Fibroblast of skin of left biceps (primary cell): ENCODE measurements at regions not wholly inside any gene's neighbourhood (a gene's known extent, or its start where the extent isn't known, plus 50 kb on each side); places are given as distances from the start of the nearest gene placed in this dataset.
"Not testable (repeated sequence)": the region's sequence is repeated elsewhere in the genome, so short reads cannot be mapped to it uniquely, and the experiment has no call there.

ENCODE experiments used
- DNase-seq, 2 experiments: peaks; one replicate each; pipeline ENCODE4 v3.0.0-alpha.2; 2013; ENCODE audit warnings: low read depth in 2 of 2

GRCh38 chr6:15956205-15957106 is 172.4 kb upstream of the MYLIP start:
- DNase-seq: no peak

- no peak for DNase-seq
Measured at GRCh38 chr6:15955484-15955883, 173.4 kb upstream of the MYLIP start.

DNA sequence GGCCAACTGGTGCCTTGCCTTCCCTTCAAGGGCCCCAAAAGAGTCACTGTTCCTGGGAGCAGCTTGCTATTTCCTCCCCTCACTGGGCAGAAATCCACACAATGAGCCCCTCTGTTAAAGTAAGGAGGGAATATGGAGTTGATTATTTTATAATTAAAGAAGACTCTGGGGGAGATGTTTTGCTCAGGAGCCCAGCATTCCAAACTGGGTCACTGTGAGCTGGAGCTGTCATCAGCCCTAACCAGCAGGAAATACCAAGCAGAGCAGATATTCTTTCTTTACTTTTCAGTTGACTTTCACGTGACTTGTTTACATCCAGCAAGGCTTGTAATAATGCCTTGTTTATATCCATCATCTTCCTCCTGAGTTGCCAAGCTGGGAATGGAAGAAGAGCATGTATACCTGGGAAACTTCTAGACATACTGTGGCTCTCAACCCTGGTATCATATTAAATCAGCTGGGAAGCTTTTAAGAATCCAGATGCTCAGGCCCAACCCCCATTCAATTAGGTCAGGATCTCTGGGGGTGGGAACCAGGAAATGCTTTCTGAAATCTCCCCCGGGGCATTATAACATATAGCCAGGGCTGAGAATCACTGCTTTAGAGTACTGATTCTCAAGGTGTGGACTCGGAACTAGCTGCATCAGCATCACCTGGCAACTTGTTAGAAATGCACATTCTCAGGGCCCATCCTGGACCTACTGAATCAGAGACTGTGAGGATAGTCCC is 175.6 kb upstream of the MYLIP start:
- DNase-seq: peak; percentile 83 to 86

DNA sequence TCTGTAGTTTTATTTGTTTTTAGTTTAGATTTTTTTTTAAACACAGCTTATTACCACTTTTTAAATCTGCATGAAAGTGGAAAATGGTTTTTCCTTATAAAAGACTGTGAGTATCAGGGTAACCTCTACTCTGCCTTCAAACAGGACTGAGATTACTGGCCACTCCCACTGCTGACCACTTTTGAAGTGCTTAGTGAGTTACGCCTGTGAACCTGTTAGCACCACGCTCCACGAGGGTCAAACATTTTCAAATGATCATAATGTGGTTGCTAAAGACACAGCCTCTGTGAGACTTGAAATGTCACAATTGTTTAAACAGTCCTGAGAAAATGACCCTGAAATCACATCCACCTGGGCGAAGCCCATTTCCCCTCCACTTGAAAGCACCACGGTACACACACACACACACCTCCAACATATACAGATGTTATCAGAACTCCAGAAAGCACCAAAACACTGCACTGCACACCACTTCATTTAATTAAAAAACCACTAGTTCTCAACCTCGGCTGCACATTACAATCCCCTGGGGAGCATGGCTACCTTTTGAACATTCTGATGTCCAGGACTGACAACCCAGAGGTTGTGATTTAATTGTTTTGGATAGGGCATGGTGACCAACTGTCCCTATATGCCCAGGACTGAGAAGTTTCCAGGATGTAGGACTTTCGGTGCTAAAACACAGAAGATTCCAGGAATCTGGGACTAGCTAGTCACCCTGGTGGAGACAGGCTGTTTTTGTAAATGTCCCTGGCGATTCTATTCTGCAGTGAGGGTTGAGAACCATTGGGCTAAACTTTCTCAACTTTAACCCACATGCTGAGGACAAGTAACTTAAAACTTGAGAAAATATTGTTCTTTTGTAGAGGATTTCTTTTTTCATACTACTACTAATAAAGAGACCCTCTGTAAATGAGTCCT is 176.4 kb upstream of the MYLIP start:
- DNase-seq: no peak

- no peak for DNase-seq
Measured at GRCh38 chr6:15950962-15951569, 177.8 kb upstream of the MYLIP start.

DNA sequence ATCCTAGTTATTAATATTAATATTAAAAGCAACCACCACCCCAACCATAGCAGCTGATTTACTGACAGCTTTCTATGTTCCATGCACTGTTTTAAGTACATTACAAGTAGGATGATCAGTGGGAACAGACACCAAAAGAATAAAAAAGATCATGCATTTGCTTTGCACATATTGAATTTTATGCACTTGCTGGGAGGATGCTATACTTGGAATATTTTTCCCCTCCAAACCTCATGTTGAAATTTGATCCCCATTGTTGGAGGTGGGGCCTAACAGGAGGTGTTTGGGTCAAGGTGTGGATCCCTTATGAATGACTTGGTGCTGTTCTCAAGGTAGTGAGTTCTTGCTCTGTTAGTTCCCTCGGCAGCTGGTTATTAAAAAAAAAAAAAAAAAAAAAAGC is 178.9 kb upstream of the MYLIP start:
- DNase-seq: no peak

- no peak for DNase-seq
Measured at GRCh38 chr6:15948930-15949900, 179.7 kb upstream of the MYLIP start.

DNA sequence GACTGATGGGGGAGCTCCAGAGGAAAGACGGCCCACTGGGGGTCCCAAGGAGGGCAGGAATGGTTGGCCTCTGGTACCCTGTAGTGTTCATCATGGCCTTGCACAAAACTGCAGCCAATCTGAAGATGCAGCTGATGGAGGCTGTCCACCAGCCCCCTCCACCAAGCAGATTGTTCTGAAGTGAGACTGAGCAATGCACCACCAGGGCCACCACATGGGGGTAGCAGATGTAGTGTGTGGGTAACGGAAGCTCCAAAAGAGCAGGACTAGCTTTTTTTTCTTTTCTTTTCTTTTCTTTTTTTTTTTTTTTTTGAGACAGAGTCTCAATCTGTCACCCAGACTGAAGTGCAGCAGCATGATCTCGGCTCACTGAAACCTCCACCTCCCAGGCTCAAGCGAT is 181.0 kb upstream of the MYLIP start:
- DNase-seq: no peak

DNA sequence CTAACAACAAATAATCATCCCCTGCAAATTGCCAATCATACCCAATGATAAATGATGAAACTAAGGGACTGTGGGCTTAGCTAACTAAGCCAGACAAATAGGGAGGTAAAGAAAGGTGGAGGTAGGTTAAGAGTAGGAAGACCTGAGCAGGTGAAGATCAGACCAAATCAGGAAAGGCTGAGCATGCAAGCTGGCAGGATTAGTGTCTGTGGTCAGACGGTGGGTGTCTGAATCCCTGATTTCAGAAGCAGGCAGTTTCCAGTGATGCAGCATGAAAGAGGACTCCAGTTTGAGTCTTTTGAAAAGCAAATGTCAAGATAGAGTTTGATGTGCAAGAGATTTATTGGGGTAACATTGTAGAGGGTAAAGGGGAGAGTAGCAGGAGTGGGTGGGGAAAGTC is 181.4 kb upstream of the MYLIP start:
- no peak for DNase-seq

- DNase-seq: no peak
Measured at GRCh38 chr6:15946701-15947385, 182.0 kb upstream of the MYLIP start.

DNA sequence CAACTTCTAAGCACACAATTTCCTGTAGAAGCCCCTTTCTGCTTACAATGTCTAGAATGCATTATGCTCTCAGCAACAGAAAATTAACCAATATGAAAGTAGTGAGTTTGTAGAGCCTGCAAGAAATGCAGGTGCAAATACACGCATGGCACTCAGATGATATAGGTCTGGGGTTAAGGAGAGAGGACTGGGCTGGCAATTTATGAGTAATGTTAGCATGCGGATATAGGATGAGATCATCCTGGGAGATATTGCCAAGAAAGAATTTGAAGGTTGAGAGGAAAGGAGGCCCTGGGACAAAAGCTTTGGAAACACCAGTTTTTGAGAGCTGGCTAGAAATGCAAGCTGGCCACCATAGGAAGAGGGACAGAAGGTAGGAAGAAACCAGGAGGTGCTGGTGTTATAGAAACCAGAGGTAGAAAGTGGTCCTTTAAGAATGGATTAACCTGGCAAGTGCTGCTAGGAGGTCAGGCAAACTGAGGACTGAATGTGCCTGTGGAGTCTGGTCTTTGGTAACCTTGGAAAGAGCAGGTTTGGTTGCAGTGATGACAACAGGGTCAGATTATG is 183.2 kb upstream of the MYLIP start:
- DNase-seq: peak in 1 of 2 experiments; percentile 25

- no peak for DNase-seq
Measured at GRCh38 chr6:15943423-15943822, 185.5 kb upstream of the MYLIP start.

GRCh38 chr6:15941168-15941567 is 187.7 kb upstream of the MYLIP start:
- DNase-seq: no peak

GRCh38 chr6:15938107-15938506 is 190.8 kb upstream of the MYLIP start:
- DNase-seq: no peak

DNA sequence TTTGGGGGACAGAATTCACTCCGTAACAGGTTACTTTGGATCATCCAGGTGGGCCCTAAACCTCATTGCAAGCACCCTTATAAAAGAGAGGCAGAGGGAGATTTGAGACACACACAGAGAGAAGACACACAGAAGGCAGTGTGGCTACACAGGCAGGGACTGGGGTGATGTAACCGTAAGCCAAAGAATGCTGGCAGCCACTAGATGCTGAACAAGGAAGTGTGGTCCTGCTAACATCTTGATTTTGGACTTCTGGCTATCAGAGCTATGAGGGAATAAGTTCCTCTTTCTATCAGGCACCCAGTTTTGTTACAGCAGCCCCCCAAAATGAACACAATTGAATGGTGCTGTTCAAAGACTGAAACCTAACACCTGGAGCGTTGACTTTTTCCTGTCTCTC is 191.3 kb upstream of the MYLIP start:
- no peak for DNase-seq

GRCh38 chr6:15936503-15936902 is 192.4 kb upstream of the MYLIP start:
- no peak for DNase-seq

DNA sequence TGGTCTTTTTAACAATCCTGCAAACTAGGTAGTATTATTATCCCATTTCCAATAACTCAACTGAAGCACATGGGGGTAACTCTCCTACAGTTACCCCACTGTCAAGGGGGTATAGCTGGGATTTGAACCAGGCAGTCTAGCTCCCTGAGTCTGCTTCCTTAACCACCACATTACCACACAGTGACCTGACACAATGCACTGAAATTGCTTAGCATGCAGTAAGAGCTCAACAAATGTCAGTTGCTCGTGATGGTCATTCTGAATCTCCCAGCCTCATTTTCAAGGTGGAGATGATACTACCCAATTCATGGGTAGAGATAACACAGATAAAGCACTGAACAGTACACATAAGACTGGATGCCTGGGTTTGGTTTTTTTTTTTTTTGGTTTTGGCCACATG is 193.2 kb upstream of the MYLIP start:
- no peak for DNase-seq

DNA sequence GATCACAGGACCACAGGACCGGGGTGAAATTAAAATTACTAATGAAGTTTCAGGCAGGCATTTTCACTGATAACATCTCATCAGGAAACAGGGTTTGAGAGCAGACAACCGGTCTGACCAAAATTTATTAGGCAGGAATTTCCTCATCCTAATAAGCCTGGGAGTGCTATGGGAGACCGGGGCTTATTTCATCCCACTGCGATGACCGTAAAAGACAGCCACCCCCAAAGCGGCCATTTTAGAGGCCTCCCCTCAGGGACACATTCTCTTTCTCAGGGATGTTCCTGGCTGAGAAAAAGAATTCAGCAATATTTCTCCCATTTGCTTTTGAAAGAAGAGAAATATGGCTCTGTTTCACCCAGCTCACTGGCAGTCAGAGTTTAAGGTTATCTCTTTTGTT is 197.2 kb upstream of the MYLIP start:
- DNase-seq: not testable (repeated sequence)

GRCh38 chr6:15930207-15930606 is 198.7 kb upstream of the MYLIP start:
- no peak for DNase-seq
